HG03139 (cell line): ENCODE measurements at regions not wholly inside any gene's neighbourhood (a gene's known extent, or its start where the extent isn't known, plus 50 kb on each side); places are given as distances from the start of the nearest gene placed in this dataset.
"Not testable (repeated sequence)": the region's sequence is repeated elsewhere in the genome, so short reads cannot be mapped to it uniquely, and the experiment has no call there.

Experiments used
- ATAC-seq: cut with Tn5 transposase; IDR thresholded peaks from one replicate; pipeline ENCODE4 v1.9.1; 2021; ENCODE audit not compliant: unreplicated experiment

DNA sequence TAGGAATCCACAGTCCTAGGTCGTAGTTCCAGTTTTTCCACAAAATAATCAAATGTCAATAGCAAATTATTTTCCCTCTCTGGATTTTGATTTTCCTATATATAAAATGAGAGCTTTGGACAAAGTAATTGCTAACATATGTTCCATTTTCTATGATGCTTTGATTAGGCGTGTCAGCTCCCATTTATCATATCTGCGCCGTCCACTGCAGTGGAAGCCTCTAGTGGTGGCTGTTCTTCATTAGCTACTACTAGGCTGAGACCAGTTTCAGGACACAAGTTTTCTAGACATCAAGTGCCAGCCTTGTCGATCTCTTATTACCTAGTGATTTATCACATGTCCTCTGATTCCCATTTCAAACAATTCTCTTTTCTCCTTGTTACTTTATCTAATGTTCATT, 271.5 kb downstream of the TUSC7 start:
- ATAC-seq = no peak

DNA sequence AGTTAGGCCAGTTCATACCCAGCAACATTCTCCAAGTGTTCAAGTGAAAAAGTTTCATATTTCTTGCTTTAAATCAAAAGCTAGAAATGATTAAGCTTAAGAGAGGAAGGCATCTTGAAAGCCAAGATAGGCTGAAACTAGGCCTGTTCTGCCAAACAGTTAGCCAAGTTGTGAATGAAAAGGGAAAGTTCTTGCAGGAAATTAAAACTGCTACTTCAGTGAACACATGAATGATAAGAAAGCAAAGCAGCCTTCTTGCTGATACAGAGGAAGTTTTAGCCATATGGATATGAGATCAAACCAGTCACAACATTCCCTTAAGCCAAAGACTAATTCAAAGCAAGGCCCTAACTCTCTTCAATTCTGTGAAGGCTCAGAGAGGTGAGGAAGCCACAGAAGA, 274.7 kb downstream of the TUSC7 start:
- no peak for ATAC-seq

DNA sequence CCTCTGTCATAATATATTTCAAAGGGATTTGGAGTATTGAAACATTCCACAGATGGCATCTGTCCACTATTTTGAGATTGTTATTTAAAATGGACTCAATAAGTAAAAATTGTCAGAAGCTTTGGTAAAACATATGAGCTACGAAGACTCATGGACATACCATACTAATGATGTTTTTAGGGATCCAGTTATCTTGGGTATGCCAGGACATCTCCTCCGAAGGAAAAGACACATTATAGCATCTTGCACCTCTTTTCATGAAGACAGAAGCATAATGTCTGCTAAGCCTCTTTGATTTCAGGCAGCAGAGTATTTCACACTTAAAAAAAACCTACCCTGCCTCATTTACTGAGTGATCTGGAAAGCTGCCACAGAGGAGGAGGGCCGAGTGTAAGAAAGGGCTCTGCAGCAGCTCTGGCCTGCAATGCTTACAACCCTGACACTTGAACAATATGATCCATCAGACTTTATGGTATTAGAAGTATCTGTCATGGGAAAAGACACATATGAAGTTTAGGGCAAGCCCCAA, 284.8 kb downstream of the TUSC7 start:
- ATAC-seq = no peak

DNA sequence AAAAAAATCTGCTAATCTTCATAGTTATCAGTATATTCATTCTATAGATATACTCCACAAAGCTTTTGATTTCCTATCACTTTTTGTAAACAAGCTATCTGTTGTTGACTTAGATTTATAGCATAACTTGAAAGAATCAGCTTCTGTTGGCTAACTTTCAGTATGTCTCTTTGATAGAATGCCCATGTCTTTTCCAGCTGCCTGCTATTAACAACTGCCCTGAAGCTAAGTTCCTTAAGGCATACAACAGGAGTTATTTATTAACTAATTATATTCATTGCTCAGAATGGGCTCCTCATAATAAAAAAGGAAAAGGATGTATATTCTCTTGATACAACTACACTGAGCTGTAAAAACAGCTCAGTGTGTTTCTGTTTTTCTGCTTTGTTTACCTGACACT, 293.9 kb downstream of the TUSC7 start:
- ATAC-seq = no peak

DNA sequence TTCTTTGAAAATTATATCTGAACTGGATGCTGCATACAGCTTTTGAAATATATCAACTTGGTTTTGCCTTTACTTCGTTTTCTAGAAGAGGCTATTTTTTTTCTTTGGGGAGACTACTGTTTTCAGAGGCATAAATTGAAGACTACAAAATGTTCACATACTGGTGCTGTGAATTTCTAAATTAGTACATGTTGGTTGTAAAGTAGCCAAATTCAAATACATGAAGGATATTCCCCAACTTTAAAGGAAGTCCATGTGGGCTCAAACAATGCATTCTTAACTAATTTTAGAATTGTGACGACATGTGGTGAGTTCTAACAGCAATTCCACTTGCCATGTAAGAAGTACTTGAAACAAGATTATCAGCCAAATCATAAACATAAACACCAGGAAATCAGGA, 295.7 kb downstream of the TUSC7 start:
- no peak for ATAC-seq

DNA sequence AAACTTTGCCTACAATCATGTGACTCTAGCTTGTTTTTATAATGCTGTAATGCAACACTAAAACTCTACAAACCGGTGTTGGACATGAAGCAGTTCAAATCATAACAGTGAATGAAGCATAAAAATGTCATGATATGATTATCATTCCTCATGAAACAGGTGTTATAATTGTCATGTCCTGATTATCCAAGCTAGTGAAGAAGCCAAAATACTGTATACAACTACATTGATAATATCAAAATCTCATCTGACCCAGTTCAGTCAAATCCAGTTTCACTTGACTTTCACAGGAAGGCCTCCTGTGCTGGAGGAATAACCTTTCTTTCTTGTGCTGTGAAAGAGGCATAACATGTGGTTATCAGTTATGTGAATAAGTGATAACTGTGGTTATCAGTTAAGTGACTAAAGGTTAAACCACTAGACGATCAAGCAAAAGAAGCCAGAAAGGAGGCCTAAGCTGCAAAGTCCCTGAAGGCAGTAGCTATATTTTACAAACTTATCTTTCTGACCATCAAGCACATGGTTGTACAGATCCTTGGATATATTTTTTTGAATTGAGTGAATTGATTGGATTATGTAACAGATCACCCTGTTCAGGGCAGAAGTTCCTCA, 296.4 kb downstream of the TUSC7 start:
- no peak for ATAC-seq

DNA sequence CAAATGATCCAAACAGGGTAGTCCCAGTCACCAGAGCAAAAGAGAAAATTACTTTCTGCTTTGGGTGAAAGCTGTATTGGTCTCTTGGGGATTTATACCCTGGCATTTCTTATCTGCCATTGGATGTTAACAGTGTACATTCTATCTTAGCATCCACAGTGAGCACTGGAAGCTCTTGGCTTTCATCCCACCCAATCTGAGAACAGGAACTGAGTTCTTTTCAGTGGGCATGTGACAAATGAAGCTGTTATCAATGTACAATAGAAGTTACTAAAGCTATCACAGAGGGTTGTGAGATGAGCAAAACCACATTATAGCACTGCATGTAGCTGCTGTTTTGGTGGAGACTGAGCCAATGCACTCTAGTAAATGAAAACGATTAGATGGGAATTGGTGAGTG, 300.7 kb downstream of the TUSC7 start:
- no peak for ATAC-seq

DNA sequence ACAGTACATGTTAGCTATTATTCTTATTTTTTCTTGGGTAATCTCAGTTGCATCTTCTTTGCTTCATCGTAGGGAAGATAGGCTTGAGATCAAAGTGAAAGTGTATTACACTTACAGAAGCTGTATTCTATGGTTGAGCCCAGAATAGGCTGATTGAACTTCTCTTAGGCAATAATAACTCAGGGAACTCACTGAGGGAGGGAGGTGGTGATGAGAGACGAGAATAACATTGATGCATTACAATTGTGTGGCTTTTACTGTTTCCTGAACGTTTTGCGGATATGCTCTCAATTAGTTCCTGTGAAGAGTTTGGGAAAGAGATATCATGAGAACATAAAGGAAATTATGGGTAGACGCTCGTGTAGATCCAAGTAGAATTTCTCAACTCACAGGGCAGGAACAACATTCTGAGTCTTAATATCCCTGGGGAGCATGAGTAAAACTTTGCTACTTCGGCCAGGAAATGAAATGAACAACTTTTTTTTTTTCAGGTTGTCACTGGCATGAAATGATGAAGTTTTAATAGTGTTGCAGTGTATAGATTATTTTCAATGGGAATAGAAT, 302.2 kb downstream of the TUSC7 start:
- no peak for ATAC-seq

DNA sequence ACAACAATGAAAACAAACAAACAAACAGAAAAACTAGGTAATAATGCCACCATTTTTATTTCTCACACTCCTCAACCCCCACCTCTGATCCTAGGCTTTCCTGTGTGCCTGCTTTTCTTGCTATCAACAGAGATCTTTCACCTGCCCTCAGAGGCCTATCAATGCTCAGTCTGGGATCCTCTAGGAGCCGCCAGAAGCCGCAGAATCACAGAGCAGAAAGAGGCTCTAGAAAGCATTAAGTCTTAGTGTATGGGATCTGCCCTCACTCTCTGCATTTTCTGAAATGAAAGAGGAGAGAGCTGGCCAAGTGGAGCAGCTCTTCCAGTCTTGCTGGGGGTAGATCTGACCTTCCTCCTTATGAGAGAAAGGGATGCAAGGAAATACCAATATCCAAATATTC, 306.8 kb downstream of the TUSC7 start:
- no peak for ATAC-seq

DNA sequence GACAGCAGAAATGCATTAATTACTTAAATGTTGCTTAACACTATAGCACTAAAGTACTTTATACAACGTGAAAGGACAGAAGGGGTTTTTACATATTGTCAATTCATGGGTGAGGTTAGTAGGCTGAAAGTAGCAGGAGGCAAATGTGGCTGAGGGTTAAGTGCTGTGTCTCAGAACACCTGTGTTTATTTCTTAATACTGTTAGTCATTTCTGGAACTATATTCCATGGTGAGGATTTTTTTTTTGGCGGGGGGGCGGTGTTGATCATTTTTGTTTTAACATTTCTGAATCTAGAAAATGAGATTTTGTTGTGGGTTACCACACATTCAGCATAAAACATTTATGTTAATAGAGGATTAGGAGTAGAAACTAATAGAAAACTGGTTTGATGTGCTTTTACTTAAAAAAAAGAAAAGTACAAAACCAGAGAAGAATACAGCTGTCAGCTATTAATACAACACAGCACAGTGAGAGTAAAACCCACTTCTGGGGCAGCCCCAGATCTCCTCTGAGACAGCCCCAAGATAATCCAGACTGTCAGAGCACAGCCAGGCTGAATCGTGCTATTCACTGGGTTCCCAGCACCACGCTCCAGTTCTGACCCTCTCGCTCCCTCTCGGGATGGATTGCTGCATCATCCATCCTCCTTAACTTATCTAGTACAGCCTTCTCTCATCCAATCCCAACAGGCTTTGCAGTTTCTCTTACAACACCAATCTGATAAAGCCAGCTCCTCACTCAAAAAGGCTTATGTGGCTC, 307.7 kb downstream of the TUSC7 start:
- ATAC-seq = no peak

DNA sequence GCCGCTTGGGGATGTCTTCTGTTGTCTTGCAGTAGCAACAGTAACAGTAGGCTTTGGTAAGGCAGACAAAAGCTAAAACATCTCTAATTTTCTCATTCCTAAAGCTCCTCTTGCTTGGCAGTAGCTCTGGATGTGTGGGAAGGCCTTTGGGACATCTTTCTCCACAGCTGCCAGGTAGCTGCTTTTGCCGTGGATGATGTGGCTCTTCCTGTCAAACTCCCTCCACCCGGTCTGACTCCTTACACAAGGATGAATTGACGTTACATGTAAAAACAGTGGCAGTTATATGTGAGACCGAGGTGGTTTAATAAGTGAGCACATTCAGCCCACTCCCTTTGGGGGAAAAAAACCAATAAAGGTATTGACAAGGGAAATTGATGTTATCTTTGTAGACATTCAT, 309.1 kb downstream of the TUSC7 start:
- ATAC-seq = no peak

DNA sequence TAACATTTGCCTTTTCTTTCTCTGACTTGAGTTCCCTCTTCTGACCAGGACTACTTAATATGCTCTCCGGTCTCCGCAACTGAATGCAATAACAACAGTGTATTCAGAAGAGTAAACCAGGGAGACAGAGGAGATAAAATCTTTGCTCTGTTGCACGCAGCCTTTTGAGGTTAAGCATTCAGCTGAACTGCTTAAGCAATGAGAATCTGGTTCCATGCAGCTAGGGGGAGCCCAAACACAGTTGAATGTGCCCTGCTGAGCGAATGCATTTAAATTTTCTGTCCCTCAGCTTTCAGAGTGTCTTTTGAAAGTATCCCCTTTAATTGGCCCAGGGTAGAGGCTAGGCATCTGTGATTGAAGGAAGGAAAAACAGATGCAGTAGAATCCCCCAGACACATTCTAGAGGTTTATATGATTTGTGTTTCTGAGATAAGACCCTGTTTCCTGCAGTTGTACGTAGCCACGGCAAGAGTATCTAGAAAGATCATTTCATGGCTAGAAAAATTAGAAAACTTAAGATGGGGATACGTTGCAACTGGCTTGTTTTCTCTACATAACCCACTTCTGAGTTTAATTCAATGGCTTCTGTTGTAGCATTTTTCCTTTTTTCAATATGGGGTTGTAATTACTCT, 309.6 kb downstream of the TUSC7 start:
- ATAC-seq = peak; percentile 65

DNA sequence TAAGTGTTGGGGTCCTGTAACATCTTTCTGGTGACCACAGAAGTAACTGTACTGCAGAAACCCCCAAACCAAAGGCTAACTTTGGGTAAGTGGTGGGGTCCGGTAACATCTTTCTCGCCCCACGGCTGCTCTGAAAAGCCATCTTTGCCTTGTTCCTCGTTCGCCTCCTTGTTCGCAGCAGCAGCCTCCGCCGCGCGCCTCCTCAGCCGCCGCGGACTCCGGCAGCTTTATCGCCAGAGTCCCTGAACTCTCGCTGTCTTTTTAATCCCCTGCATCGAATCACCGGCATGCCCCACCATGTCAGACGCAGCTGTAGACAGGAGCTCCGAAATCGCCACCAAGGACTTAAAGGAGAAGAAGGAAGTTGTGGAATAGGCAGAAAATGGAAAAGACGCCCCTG, 316.8 kb downstream of the TUSC7 start:
- no peak for ATAC-seq

DNA sequence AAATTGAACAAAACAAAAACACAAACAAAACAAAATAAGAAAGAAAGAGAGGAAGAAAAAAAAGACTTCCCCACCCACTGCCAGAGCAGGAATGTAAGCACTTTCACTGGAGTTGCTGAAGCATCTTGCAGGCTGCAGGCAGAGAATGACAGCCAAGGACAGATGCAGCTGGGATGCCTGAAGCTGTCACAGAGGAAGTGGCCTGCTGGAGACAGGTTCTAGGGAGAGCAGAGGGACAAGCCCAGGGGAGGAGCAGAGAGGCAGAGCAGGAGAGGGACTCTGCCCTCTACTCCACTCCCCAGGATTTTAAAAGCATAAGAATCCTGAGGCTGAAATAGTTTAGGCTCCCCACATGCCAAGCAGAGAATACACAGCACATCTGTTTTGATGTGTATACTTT, 326.2 kb downstream of the TUSC7 start:
- ATAC-seq = no peak

DNA sequence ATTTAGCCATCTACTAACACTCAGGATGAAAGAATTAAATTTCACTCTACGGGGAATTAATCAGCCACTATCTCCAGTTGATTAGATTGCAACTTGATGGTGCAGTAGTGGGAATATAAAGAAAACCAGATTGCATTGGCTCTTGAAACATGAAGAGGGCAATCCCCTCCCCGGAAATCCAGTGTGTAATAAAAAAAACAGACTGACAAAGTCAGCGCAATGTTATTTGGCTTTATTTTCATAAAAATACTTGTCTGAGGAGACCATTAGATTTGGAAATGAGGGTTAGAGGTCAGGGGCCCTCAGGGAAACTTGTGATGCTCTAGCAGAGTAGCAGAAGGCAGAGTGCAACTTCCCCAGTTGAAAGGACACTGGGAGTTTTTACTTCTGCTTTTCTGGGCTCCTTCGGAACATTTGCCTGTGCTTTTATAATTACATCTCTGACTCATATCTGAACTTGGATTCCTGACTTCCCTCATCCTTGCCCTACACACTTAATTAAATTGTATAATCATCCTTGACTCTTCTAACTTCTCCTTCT, 326.8 kb downstream of the TUSC7 start:
- no peak for ATAC-seq

DNA sequence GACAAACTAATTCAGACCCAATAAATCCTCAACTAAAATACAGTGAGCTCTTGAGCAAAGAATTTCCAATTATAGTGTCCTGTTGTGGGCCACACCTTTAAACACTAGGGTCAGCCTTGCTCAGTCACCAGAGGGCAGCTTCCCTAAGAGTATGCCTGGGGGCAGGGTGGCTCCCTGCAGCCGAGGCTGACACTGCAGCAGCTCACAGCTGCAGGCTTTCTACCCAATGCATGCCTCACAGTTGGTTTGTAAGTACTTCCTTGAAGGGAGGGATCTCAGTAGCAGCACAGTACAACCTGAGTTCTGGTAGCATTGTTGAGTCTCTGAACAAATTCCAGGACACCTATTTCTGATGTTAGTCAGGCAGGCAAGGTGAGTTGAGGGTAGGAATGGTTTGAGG, 335.6 kb downstream of the TUSC7 start:
- ATAC-seq = no peak

DNA sequence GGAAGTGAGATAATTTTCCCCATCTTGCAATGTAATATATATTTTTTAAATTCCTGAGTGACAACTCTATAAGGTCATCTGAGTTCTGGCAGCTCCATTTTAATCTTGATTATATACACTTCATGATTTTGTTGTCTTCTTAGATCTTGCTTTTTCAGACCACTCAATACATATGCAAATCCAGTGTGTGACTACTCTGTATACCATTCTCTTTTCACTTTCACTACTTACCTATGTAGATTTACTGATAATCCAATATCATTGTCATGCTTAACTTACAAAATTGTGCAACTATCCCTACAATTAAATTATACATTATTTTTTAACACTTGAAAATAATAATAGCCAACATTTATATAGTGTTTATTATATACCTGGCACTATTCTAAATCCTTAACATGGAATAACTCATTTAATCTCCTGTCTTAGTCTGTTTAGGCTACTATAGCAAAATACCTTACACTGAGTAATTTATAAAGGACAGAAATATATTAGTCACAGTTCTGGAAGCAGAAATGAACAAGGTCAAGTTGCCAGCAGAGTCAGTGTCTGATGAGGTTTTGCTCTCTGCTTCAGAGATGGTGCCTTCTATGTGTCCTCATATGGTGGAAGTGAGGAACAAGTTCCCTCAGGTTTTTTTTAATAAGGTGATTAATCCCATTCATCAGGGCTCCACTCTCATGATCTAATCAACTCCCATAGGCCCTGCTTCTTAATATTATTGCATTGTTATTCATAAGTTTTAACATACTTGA, 338.5 kb downstream of the TUSC7 start:
- ATAC-seq = no peak

DNA sequence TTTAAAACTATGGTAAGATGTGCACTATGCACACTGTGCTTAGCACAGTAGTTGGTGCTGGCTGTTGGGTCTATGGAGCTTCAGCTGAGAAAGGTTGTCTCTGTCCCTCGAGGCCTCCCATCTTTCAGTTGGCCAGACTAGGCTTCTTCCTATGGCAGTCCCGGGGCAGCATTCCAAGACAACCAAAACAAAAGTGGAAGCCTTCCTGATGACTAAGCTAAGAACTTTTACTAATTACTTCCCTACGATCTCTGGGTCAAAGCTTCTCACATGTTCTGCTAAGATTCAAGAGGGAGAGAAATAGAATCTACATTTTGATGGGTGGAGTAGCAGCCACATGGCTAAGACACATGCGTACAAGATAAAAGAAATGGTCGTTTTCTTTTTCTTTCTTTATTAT, 342.8 kb downstream of the TUSC7 start:
- ATAC-seq = no peak

DNA sequence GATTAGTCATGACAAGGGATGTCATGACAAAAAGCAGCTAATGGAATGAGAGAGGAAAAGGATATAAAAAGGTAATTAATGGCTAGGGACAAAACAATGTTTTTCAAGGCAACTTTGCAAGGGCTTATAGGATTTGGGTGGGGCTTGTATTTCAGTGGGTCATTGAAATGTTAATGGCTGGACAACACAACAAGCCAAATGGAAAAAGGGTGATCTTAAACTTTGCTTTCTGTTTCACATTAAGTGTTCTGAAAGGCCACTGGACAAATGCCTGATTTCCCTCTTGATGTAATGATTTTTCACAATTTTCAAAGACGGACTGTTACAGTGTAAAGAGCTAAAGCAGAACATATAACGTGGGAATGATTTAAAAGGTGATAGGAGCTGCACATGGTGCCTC, 345.0 kb downstream of the TUSC7 start:
- ATAC-seq = no peak

DNA sequence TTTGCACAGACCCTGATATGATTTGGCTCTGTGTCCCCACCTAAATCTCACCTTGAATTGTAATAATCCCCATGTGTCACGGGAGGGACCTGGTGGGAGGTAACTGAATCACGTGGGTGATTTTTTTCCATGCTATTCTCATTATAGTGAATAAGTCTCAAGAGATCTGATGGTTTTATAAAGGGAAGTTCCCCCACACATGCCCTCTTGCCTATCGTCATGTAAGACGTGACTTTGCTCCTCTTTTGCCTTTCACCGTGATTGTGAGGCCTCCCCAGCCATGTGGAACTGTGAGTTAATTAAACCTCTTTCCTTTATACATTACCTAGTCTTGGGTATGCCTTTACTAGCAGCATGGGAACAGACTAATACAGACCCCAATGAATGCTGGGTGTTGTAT, 347.4 kb downstream of the TUSC7 start:
- ATAC-seq = not testable (repeated sequence)
